MCF 10A (cell line): ENCODE measurements at regions not wholly inside any gene's neighbourhood (a gene's known extent, or its start where the extent isn't known, plus 50 kb on each side); places are given as distances from the start of the nearest gene placed in this dataset.

Source experiments
- BruUV-seq: library from RNA; stranded (reverse); fragments of 400-500 nt; replicated peaks from 2 replicates; lab custom pipeline; 2021; lab: Mats Ljungman, UMichigan
- CTCF ChIA-PET: fragments of 300-600 bp; sonication (Branson Sonifier 250); formaldehyde crosslinking; extraction: SDS; loops from one replicate; lab custom pipeline; 2021; ENCODE audit warnings: antibody characterized with exemption, inconsistent platforms; lab: Yijun Ruan, JAX
- POLR2A ChIA-PET: fragments of 300-600, 350-650 bp; sonication (Branson Sonifier 250); formaldehyde crosslinking; extraction: SDS; loops from one replicate; lab custom pipeline; 2020; ENCODE audit warnings: antibody characterized with exemption, inconsistent platforms; lab: Yijun Ruan, JAX
- DNase-seq: peaks from one replicate; pipeline ENCODE4 v3.0.0-alpha.2; 2018; ENCODE audit not compliant: unreplicated experiment
- H3K27ac Mint-ChIP-seq: one replicate; pipeline ENCODE4 v1.8.0; 2022; ENCODE audit warnings: mild to moderate bottlenecking, low read depth, mixed read lengths; ENCODE audit not compliant: unreplicated experiment
- H3K27me3 Mint-ChIP-seq: one replicate; pipeline ENCODE4 v1.8.0; 2022; ENCODE audit warnings: mixed read lengths; ENCODE audit not compliant: insufficient read depth, unreplicated experiment
- H3K36me3 Mint-ChIP-seq: one replicate; pipeline ENCODE4 v1.8.0; 2022; ENCODE audit warnings: mild to moderate bottlenecking, moderate library complexity, mixed read lengths; ENCODE audit not compliant: insufficient read depth, unreplicated experiment
- H3K4me1 Mint-ChIP-seq: one replicate; pipeline ENCODE4 v1.8.0; 2022; ENCODE audit warnings: mixed read lengths; ENCODE audit not compliant: insufficient read depth, unreplicated experiment
- H3K4me3 Mint-ChIP-seq: one replicate; pipeline ENCODE4 v1.8.0; 2022; ENCODE audit warnings: mild to moderate bottlenecking, moderate library complexity, mixed read lengths; ENCODE audit not compliant: unreplicated experiment
- H3K9me3 Mint-ChIP-seq: one replicate; pipeline ENCODE4 v1.8.0; 2022; ENCODE audit warnings: mixed read lengths; ENCODE audit not compliant: unreplicated experiment
- intact Hi-C: fragments of 100-400 bp; cut with micrococcal nuclease; formaldehyde crosslinking; loops from 2 replicates; pipeline ENCODE4 v1.14.1; 2022
- TF ChIP-seq, protein P1 (sequence below): fragments of 200-600 bp; IDR thresholded peaks from one replicate; pipeline ENCODE4 v1.8.0; 2022; ENCODE audit warnings: antibody characterized with exemption, mild to moderate bottlenecking; ENCODE audit not compliant: unreplicated experiment

DNA sequence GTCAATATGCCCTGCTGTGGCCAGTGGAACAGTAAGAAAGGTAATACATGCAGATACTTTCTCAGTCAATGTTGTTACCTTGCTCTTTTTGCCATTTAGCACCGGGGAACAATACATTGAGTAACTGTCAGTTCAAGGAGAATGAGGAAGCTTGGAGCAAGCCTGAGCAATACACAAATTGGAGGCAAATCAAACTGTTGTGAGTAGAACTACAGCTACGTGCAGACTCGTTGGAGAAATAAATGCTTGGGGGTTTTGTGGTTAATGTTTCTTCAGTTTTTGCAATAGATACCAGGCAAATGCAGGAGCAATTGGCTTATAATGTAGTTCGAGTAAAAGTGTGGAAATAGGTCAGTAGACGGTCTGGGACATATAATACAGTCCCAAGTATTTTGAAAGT is 587.3 kb upstream of the ROBO1 start:
- Mint-ChIP-seq H3K27ac (no peak overlapping the region), H3K36me3 (no peaks in the 10 kb centered on the region), H3K9me3 (peaks cover 15% of the 10 kb centered on the region), H3K4me1 (peaks cover 5% of the 10 kb centered on the region), H3K4me3 (no peak overlapping the region), H3K27me3 (peaks cover 86% of the 10 kb centered on the region)
- BruUV-seq: no TSS peak
- CTCF ChIA-PET: no interaction called here
- TF ChIP-seq, protein P1, sequence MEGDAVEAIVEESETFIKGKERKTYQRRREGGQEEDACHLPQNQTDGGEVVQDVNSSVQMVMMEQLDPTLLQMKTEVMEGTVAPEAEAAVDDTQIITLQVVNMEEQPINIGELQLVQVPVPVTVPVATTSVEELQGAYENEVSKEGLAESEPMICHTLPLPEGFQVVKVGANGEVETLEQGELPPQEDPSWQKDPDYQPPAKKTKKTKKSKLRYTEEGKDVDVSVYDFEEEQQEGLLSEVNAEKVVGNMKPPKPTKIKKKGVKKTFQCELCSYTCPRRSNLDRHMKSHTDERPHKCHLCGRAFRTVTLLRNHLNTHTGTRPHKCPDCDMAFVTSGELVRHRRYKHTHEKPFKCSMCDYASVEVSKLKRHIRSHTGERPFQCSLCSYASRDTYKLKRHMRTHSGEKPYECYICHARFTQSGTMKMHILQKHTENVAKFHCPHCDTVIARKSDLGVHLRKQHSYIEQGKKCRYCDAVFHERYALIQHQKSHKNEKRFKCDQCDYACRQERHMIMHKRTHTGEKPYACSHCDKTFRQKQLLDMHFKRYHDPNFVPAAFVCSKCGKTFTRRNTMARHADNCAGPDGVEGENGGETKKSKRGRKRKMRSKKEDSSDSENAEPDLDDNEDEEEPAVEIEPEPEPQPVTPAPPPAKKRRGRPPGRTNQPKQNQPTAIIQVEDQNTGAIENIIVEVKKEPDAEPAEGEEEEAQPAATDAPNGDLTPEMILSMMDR: no peak
- intact Hi-C loops: no loop called here
- DNase-seq: peak; percentile 47
- POLR2A ChIA-PET: no interaction called here

DNA sequence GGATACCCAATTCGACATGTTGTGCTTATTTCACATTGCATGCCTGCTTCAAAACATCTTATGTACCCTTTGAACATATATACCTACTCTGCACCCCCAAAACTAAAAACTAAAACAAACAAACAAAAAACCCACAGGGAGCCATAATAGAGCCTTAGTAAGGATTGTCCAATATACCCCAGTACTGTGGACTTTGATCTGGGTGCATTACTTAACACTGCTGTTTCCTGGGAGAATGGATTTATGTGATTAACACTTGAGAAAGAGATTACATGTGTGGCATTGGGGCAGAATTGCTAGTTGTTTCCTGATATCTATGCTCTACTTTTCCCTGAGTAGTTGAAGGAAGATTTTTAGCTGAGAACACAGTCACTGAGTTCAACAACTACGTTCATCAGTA is 583.4 kb upstream of the ROBO1 start:
- BruUV-seq: no TSS peak
- TF ChIP-seq, protein P1: no peak
- peaks cover 7% of the 10 kb centered on the region for H3K9me3 Mint-ChIP-seq
- H3K4me3 Mint-ChIP-seq: no peak overlapping the region
- ChIA-PET POLR2A (no interaction called here), CTCF (interaction anchor here (0.6 to 0.7 kb wide), 2 partner anchors 413 to 654 kb away, joined by 3 to 4 read pairs; no protein-coding TSS in a partner anchor)
- no peak overlapping the region for H3K27ac Mint-ChIP-seq
- no peaks in the 10 kb centered on the region for H3K36me3 Mint-ChIP-seq
- H3K27me3 Mint-ChIP-seq: peaks cover 54% of the 10 kb centered on the region
- intact Hi-C loops: no loop called here
- DNase-seq: no peak
- H3K4me1 Mint-ChIP-seq: no peaks in the 10 kb centered on the region

DNA sequence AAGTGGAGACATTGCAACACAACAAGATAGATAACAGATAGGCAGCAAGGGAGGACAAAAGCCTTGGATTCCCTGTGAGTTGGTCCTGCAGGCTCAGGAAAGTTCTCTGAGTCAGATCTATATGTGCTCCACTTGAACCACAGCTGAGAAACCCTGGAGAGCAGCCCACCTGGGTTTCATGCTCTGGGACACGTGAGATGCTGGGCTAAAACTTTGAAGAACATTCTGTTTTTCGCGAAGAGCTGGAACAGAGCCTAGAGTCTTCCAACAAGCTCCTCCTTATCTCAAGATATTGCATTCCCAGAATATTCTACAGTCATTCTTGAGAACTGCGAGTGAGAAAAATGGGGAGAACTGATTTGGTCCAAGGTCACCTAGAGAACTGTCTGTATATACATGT is 583.0 kb upstream of the ROBO1 start:
- no peaks in the 10 kb centered on the region for H3K4me1 Mint-ChIP-seq

DNA sequence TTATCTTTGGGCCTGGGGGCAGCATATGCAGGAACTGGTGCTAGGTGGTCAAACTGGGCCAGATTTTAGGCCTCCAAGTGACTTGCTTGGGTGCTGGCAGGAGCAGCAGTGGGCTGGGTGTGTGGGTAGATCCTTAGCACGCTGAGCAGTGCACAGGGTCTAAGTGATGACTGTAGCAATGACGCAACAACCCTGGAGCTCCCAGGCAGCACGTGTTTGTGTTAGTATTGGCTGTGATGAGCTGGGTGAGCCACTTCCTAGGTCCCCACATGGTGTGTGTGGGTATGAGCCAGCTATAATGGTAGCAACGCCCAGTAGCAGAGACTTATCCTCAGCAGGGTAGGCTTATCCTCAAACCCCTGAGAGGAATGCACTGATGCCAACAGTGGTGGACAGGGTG is 570.6 kb upstream of the ROBO1 start:
- ChIA-PET POLR2A (no interaction called here), CTCF (no interaction called here)
- Mint-ChIP-seq H3K27me3 (peaks cover 8% of the 10 kb centered on the region), H3K36me3 (no peaks in the 10 kb centered on the region), H3K4me3 (no peak overlapping the region), H3K9me3 (peaks cover 12% of the 10 kb centered on the region), H3K4me1 (no peaks in the 10 kb centered on the region), H3K27ac (no peak overlapping the region)
- no TSS peak for BruUV-seq
- TF ChIP-seq, protein P1: no peak
- DNase-seq: peak; percentile 49
- intact Hi-C loops: no loop called here

More for the DNA sequence above, 583.0 kb upstream of the ROBO1 start:
- ChIA-PET CTCF (interaction anchor here (0.6 kb wide), 1 partner anchor 654 kb away, joined by 4 read pairs; no protein-coding TSS in a partner anchor), POLR2A (no interaction called here)
- Mint-ChIP-seq H3K27me3 (peaks cover 51% of the 10 kb centered on the region), H3K4me3 (no peak overlapping the region), H3K36me3 (no peaks in the 10 kb centered on the region), H3K27ac (no peak overlapping the region), H3K9me3 (peaks cover 7% of the 10 kb centered on the region)
- intact Hi-C loops: no loop called here
- TF ChIP-seq, protein P1: no peak
- no peak for DNase-seq
- BruUV-seq: no TSS peak
